ENCODE measurements at regions not wholly inside any gene's neighbourhood (a gene's known extent, or its start where the extent isn't known, plus 50 kb on each side); places are given as distances from the start of the nearest gene placed in this dataset.
"Not testable (repeated sequence)": the region's sequence is repeated elsewhere in the genome, so short reads cannot be mapped to it uniquely, and the experiment has no call there.

GRCh38 chr9:83140061-83140460, 77.1 kb upstream of the RASEF start:
- FAIRE-seq, result no peak
- no peak for DNase-seq (ENCODE audit: insufficient read length, low spot score)

GRCh38 chr9:83138422-83139135, 75.6 kb upstream of the RASEF start:
- FAIRE-seq (no peak), DNase-seq (ENCODE audit: insufficient read length, low spot score) (no peak)

GRCh38 chr9:83133316-83133715, 70.4 kb upstream of the RASEF start:
- FAIRE-seq (no peak), DNase-seq (ENCODE audit: insufficient read length, low spot score) (no peak)

- FAIRE-seq, result no peak
- DNase-seq (ENCODE audit: insufficient read length, low spot score), result no peak
These were observed 69.8 kb upstream of the RASEF start for GRCh38 chr9:83132768-83133167.

GRCh38 chr9:83130541-83130940, 67.6 kb upstream of the RASEF start:
- no peak for DNase-seq (ENCODE audit: insufficient read length, low spot score)
- FAIRE-seq, result no peak

GRCh38 chr9:83125671-83126070, 62.7 kb upstream of the RASEF start:
- no peak for FAIRE-seq
- no peak for DNase-seq (ENCODE audit: insufficient read length, low spot score)

GRCh38 chr9:83119873-83120272, 56.9 kb upstream of the RASEF start:
- FAIRE-seq (no peak), DNase-seq (ENCODE audit: insufficient read length, low spot score) (no peak)

- DNase-seq (ENCODE audit: insufficient read length, low spot score), result no peak
- FAIRE-seq, result no peak
These were observed 53.1 kb upstream of the RASEF start for GRCh38 chr9:83116026-83116425.

GRCh38 chr9:83113445-83113844, 50.5 kb upstream of the RASEF start:
- DNase-seq (ENCODE audit: insufficient read length, low spot score); FAIRE-seq: not testable (repeated sequence)
